ENCODE measurements at regions not wholly inside any gene's neighbourhood (a gene's known extent, or its start where the extent isn't known, plus 50 kb on each side); places are given as distances from the start of the nearest gene placed in this dataset.

DNA sequence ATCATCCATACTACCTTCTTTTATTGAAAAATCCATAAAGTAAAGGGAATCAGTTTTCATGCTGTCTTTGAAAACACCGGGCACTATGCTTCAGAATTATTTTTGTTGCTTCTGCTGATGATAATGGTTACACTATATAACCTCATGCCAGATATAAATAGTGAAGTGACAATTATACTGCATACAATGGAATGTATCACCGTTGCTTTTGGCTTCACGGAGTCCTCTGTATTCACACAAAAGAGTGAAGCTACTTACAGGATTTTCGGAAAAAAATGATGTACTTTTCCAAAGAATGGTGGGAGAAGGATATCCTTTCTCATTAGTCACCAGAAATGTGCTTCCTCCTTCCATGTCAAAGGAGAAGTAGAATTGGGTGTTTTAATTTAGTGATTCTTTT is 159.1 kb upstream of the PITX2 start:
- Histone ChIP-seq H3K36me3 (ENCODE audit: control insufficient read depth in 4 of 4, insufficient read depth in 3 of 4, low read depth in 1 of 4, low read length in 3 of 4) (no peaks in the 10 kb centered on the region), H3K27me3 (ENCODE audit: control insufficient read depth in 4 of 4, insufficient read depth in 4 of 4, low read length in 3 of 4) (peaks cover 0 to 15% (median 0%) of the 10 kb centered on the region in 4 donors), H3K9ac (ENCODE audit: low read depth in 1 of 2, low read length in 2 of 2) (no peak overlapping the region), H3K4me3 (ENCODE audit: low read depth in 1 of 3, low read length in 3 of 3) (no peak overlapping the region), H3K27ac (ENCODE audit: low read depth in 1 of 2, low read length in 2 of 2) (no peak overlapping the region), H3K9me3 (ENCODE audit: control insufficient read depth in 4 of 4, low read length in 3 of 4) (peaks cover 0 to 1% (median 0%) of the 10 kb centered on the region in 4 donors), H3K4me1 (ENCODE audit: control insufficient read depth in 4 of 4, insufficient read depth in 4 of 4, low read length in 3 of 4) (no peaks in the 10 kb centered on the region)
- 69% methylated on average over 4 of the region's 4 CpGs for WGBS
- TF ChIP-seq SP1 (IDR thresholded peaks at IDR 0.05) (no peak), FOXA2 (IDR thresholded peaks at IDR 0.05) (no peak), HNF4A (conservative IDR thresholded peaks at IDR 0.05) (no peak), YY1 (IDR thresholded peaks at IDR 0.05) (no peak), RXRA (IDR thresholded peaks at IDR 0.05) (no peak), NR2F2 (IDR thresholded peaks at IDR 0.05) (no peak), GABPA (IDR thresholded peaks at IDR 0.05 in 1 of 2, conservative IDR thresholded peaks at IDR 0.05 in 1 of 2) (no peak), RAD21 (IDR thresholded peaks at IDR 0.05) (no peak), EGR1 (IDR thresholded peaks at IDR 0.05; ENCODE audit: low read depth in 2 of 2) (no peak)
- TF ChIP-seq, protein P1, sequence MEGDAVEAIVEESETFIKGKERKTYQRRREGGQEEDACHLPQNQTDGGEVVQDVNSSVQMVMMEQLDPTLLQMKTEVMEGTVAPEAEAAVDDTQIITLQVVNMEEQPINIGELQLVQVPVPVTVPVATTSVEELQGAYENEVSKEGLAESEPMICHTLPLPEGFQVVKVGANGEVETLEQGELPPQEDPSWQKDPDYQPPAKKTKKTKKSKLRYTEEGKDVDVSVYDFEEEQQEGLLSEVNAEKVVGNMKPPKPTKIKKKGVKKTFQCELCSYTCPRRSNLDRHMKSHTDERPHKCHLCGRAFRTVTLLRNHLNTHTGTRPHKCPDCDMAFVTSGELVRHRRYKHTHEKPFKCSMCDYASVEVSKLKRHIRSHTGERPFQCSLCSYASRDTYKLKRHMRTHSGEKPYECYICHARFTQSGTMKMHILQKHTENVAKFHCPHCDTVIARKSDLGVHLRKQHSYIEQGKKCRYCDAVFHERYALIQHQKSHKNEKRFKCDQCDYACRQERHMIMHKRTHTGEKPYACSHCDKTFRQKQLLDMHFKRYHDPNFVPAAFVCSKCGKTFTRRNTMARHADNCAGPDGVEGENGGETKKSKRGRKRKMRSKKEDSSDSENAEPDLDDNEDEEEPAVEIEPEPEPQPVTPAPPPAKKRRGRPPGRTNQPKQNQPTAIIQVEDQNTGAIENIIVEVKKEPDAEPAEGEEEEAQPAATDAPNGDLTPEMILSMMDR (IDR thresholded peaks at IDR 0.05; ENCODE audit: low read depth, low read length, missing input control), result no peak
- TF ChIP-seq, protein P2, sequence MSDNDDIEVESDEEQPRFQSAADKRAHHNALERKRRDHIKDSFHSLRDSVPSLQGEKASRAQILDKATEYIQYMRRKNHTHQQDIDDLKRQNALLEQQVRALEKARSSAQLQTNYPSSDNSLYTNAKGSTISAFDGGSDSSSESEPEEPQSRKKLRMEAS (IDR thresholded peaks at IDR 0.05), result no peak
- TF ChIP-seq, protein P3, sequence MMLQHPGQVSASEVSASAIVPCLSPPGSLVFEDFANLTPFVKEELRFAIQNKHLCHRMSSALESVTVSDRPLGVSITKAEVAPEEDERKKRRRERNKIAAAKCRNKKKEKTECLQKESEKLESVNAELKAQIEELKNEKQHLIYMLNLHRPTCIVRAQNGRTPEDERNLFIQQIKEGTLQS (IDR thresholded peaks at IDR 0.05), result no peak
- DNase-seq (ENCODE audit: low spot score), result no peak

DNA sequence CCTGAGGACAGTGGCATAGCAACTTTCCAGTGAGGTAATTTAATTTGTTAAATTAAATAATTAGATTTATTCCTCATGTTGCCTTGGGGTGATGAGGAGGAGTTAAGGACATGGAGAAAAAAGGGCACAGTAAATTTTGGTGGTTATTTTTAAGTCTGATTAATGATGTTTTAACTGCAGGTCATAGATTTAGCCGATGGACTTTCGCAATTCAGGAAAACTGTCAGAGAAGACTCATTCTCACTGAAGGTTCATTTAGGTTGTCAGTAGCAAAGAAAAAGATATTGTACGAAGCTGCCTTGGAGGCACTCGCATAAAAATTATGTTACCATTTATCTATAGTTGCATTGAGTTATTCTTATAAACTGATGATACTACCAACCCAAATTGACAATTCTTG is 164.2 kb upstream of the PITX2 start:
- H3K4me1 ChIP-seq (ENCODE audit: control insufficient read depth in 4 of 4, insufficient read depth in 4 of 4, low read length in 3 of 4), result no peaks in the 10 kb centered on the region
- no peak overlapping the region for H3K27ac ChIP-seq (ENCODE audit: low read depth in 1 of 2, low read length in 2 of 2)
- no peaks in the 10 kb centered on the region for H3K36me3 ChIP-seq (ENCODE audit: control insufficient read depth in 4 of 4, insufficient read depth in 3 of 4, low read depth in 1 of 4, low read length in 3 of 4)
- no peak overlapping the region for H3K4me3 ChIP-seq (ENCODE audit: low read depth in 1 of 3, low read length in 3 of 3)
- H3K27me3 ChIP-seq (ENCODE audit: control insufficient read depth in 4 of 4, insufficient read depth in 4 of 4, low read length in 3 of 4), result peaks cover 0 to 5% (median 0%) of the 10 kb centered on the region in 4 donors
- TF ChIP-seq TAF1 (conservative IDR thresholded peaks at IDR 0.05), result no peak
- no peak for TF ChIP-seq SP1 (IDR thresholded peaks at IDR 0.05)
- TF ChIP-seq, protein P4, sequence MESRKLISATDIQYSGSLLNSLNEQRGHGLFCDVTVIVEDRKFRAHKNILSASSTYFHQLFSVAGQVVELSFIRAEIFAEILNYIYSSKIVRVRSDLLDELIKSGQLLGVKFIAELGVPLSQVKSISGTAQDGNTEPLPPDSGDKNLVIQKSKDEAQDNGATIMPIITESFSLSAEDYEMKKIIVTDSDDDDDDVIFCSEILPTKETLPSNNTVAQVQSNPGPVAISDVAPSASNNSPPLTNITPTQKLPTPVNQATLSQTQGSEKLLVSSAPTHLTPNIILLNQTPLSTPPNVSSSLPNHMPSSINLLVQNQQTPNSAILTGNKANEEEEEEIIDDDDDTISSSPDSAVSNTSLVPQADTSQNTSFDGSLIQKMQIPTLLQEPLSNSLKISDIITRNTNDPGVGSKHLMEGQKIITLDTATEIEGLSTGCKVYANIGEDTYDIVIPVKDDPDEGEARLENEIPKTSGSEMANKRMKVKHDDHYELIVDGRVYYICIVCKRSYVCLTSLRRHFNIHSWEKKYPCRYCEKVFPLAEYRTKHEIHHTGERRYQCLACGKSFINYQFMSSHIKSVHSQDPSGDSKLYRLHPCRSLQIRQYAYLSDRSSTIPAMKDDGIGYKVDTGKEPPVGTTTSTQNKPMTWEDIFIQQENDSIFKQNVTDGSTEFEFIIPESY (IDR thresholded peaks at IDR 0.05), result no peak
- TF ChIP-seq, protein P2 (IDR thresholded peaks at IDR 0.05), result no peak
- no peak for TF ChIP-seq JUND (IDR thresholded peaks at IDR 0.05)
- no peak for TF ChIP-seq RAD21 (IDR thresholded peaks at IDR 0.05)
- no peak for TF ChIP-seq GABPA (IDR thresholded peaks at IDR 0.05 in 1 of 2, conservative IDR thresholded peaks at IDR 0.05 in 1 of 2)
- TF ChIP-seq, protein P1 (IDR thresholded peaks at IDR 0.05; ENCODE audit: low read depth, low read length, missing input control), result no peak
- TF ChIP-seq EGR1 (IDR thresholded peaks at IDR 0.05; ENCODE audit: low read depth in 2 of 2), result no peak
- TF ChIP-seq HNF4G (IDR thresholded peaks at IDR 0.05), result no peak
- TF ChIP-seq, protein P5, sequence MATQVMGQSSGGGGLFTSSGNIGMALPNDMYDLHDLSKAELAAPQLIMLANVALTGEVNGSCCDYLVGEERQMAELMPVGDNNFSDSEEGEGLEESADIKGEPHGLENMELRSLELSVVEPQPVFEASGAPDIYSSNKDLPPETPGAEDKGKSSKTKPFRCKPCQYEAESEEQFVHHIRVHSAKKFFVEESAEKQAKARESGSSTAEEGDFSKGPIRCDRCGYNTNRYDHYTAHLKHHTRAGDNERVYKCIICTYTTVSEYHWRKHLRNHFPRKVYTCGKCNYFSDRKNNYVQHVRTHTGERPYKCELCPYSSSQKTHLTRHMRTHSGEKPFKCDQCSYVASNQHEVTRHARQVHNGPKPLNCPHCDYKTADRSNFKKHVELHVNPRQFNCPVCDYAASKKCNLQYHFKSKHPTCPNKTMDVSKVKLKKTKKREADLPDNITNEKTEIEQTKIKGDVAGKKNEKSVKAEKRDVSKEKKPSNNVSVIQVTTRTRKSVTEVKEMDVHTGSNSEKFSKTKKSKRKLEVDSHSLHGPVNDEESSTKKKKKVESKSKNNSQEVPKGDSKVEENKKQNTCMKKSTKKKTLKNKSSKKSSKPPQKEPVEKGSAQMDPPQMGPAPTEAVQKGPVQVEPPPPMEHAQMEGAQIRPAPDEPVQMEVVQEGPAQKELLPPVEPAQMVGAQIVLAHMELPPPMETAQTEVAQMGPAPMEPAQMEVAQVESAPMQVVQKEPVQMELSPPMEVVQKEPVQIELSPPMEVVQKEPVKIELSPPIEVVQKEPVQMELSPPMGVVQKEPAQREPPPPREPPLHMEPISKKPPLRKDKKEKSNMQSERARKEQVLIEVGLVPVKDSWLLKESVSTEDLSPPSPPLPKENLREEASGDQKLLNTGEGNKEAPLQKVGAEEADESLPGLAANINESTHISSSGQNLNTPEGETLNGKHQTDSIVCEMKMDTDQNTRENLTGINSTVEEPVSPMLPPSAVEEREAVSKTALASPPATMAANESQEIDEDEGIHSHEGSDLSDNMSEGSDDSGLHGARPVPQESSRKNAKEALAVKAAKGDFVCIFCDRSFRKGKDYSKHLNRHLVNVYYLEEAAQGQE (IDR thresholded peaks at IDR 0.05), result no peak
- TF ChIP-seq FOXA2 (IDR thresholded peaks at IDR 0.05), result no peak
- TF ChIP-seq, protein P3 (IDR thresholded peaks at IDR 0.05), result no peak
- TF ChIP-seq YY1 (IDR thresholded peaks at IDR 0.05), result no peak
- no peak for TF ChIP-seq NR2F2 (IDR thresholded peaks at IDR 0.05)
- DNase-seq (ENCODE audit: low spot score), result no peak
- WGBS, result 80% methylated on average over 4 of the region's 4 CpGs
- H3K9ac ChIP-seq (ENCODE audit: low read depth in 1 of 2, low read length in 2 of 2), result no peak overlapping the region
- peaks cover 0 to 1% (median 0%) of the 10 kb centered on the region in 4 donors for H3K9me3 ChIP-seq (ENCODE audit: control insufficient read depth in 4 of 4, low read length in 3 of 4)

All from liver (tissue), 8 donors.